ENCODE measurements at regions not wholly inside any gene's neighbourhood (a gene's known extent, or its start where the extent isn't known, plus 50 kb on each side); places are given as distances from the start of the nearest gene placed in this dataset.
"Not testable (repeated sequence)": the region's sequence is repeated elsewhere in the genome, so short reads cannot be mapped to it uniquely, and the experiment has no call there.

- TF ChIP-seq CTCF (IDR thresholded peaks at IDR 0.05) = peak in 4 of 5 experiments; percentile 24 to 41 (median 28)
- TF ChIP-seq EP300, POLR2A (IDR thresholded peaks at IDR 0.05): not testable (repeated sequence)
These were observed 102.7 kb upstream of the NBPF11 start for GRCh38 chr1:148254611-148255429.
